HEK293T (cell line): ENCODE measurements at regions not wholly inside any gene's neighbourhood (a gene's known extent, or its start where the extent isn't known, plus 50 kb on each side); places are given as distances from the start of the nearest gene placed in this dataset.

Experiments
- ARNT ChIP-seq: fragments of 450-650 bp; IDR thresholded peaks from 2 replicates; pipeline ENCODE4 v1.6.1; 2017; ENCODE audit warnings: mild to moderate bottlenecking
- BHLHE40 ChIP-seq: fragments of 450-650 bp; IDR thresholded peaks from 2 replicates; pipeline ENCODE4 v1.6.1; 2016; ENCODE audit warnings: mild to moderate bottlenecking, moderate library complexity, borderline replicate concordance
- L3MBTL2 ChIP-seq: fragments of 450-650 bp; conservative IDR thresholded peaks from 2 replicates; pipeline ENCODE4 v1.6.1; 2016; ENCODE audit warnings: mild to moderate bottlenecking
- LEF1 ChIP-seq: fragments of 450-650 bp; IDR thresholded peaks from 2 replicates; pipeline ENCODE4 v1.6.1; 2017; ENCODE audit warnings: mild to moderate bottlenecking, borderline replicate concordance
- PKNOX1 ChIP-seq: fragments of 450-650 bp; IDR thresholded peaks from 2 replicates; pipeline ENCODE4 v1.6.1; 2016
- SUZ12 ChIP-seq: fragments of 450-650 bp; IDR thresholded peaks from 2 replicates; pipeline ENCODE4 v1.6.1; 2016; ENCODE audit warnings: mild to moderate bottlenecking
- TARDBP ChIP-seq: fragments of 450-650 bp; IDR thresholded peaks from 2 replicates; pipeline ENCODE4 v1.6.1; 2016

GRCh38 chr12:89059721-89060541 is 292.4 kb downstream of the DUSP6 start:
- TF ChIP-seq L3MBTL2, result no peak
- TF ChIP-seq BHLHE40, result no peak
- TF ChIP-seq ARNT, result no peak
- no peak for TF ChIP-seq PKNOX1
- TF ChIP-seq LEF1, result no peak
- no peak for TF ChIP-seq TARDBP
- TF ChIP-seq SUZ12, result no peak
